ENCODE measurements at regions not wholly inside any gene's neighbourhood (a gene's known extent, or its start where the extent isn't known, plus 50 kb on each side); places are given as distances from the start of the nearest gene placed in this dataset.

DNA sequence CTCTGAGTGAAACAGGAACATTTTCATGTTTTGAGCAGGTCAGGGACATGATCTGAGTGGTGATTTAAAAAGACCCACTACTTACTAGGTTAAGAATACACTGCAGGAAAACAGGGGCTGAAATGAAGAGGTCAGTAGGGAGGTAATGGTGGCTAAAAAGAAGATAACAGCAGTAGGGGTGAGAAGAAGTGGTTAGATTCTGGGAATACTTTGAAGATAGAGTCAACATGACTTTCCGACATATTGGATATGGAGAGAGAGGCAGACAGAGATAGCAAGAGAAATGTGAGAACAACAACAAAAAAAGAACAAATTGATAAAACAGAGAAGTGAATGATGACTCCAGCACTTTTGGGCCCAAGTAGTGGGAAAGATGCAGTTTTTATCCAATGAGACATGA, 168.0 kb downstream of the ALX1 start:
- no peak overlapping the region for H2BK120ac ChIP-seq (replicated peaks; ENCODE audit: low read depth, low read length)
- no peaks in the 10 kb centered on the region for H3K27me3 ChIP-seq (replicated peaks in 1 of 4; ENCODE audit: control insufficient read depth in 3 of 4, extremely low read depth in 1 of 4, insufficient read depth in 3 of 4, low read length in 3 of 4)
- DNase-seq (ENCODE audit: low read depth in 1 of 2, low spot score in 2 of 2) = no peak
- H3K9me3 ChIP-seq (ENCODE audit: insufficient read depth in 2 of 2, low read depth in 1 of 2, low read length in 1 of 2) = no peaks in the 10 kb centered on the region
- H2AK5ac ChIP-seq (ENCODE audit: low read depth, low read length) = no peak overlapping the region
- H3K4ac ChIP-seq (replicated peaks; ENCODE audit: insufficient read length, low read depth, low read length) = no peak overlapping the region
- no peak overlapping the region for H3K27ac ChIP-seq (ENCODE audit: low read depth, low read length)
- H3K4me3 ChIP-seq (ENCODE audit: extremely low read depth in 1 of 4, insufficient read depth in 2 of 4, low read depth in 3 of 4, low read length in 4 of 4) = no peak overlapping the region
- H2BK15ac ChIP-seq (ENCODE audit: low read length) = no peak overlapping the region
- no peak overlapping the region for H3K9ac ChIP-seq (replicated peaks in 1 of 4; ENCODE audit: extremely low read depth in 1 of 4, low read depth in 3 of 4, low read length in 3 of 4)
- H3K4me1 ChIP-seq (replicated peaks in 1 of 4; ENCODE audit: control insufficient read depth in 3 of 4, insufficient read depth in 4 of 4, low read length in 3 of 4) = no peaks in the 10 kb centered on the region
- no peak overlapping the region for H3K23ac ChIP-seq (ENCODE audit: insufficient read length)
- H3K36me3 ChIP-seq (ENCODE audit: control insufficient read depth in 2 of 4, insufficient read depth in 4 of 4, low read length in 3 of 4) = no peaks in the 10 kb centered on the region
- TF ChIP-seq SP2 (IDR thresholded peaks at IDR 0.05; ENCODE audit: low read length) = no peak
- no peaks in the 10 kb centered on the region for H3K23me2 ChIP-seq (ENCODE audit: low read depth, low read length)
- H3K79me2 ChIP-seq (ENCODE audit: control insufficient read depth in 1 of 2, insufficient read depth in 2 of 2, low read length in 2 of 2) = no peaks in the 10 kb centered on the region
- H2BK20ac ChIP-seq (ENCODE audit: low read length) = no peak overlapping the region
- no peak overlapping the region for H2BK12ac ChIP-seq (ENCODE audit: low read depth, low read length)
- H3K79me1 ChIP-seq (ENCODE audit: low read depth, low read length) = no peaks in the 10 kb centered on the region
- H4K91ac ChIP-seq (replicated peaks; ENCODE audit: insufficient read length, low read length) = no peak overlapping the region
- no peak overlapping the region for H4K5ac ChIP-seq (ENCODE audit: insufficient read length, low read depth, low read length)
- H3K56ac ChIP-seq (replicated peaks; ENCODE audit: insufficient read length, low read depth, low read length) = no peak overlapping the region
- CTCF ChIA-PET (ENCODE audit: partially characterized antibody) = interaction anchor here (0.6 to 1.2 kb wide), 8 partner anchors 9 to 292 kb away, joined by 3 to 11 read pairs (median 3); no protein-coding TSS in a partner anchor
- no peak overlapping the region for H3K14ac ChIP-seq (ENCODE audit: insufficient read length)
- 94% methylated on average over 1 of the region's 1 CpG; no CpG with 5 or more reads in 1 of the 2 experiments for WGBS, 2 experiments (ENCODE audit: extremely low coverage in 1 of 2, insufficient coverage in 1 of 2, insufficient read length in 1 of 2, insufficient replicate concordance in 2 of 2, low coverage in 1 of 2, low lambda C conversion rate in 2 of 2, missing lambda C conversion rate in 1 of 2)
- H4K8ac ChIP-seq (ENCODE audit: extremely low read depth, insufficient read depth, low read length) = no peak overlapping the region
- POLR2A ChIA-PET (ENCODE audit: partially characterized antibody) = no interaction called here
- H2AFZ ChIP-seq (ENCODE audit: low read length) = no peak overlapping the region
- H3K4me2 ChIP-seq (ENCODE audit: insufficient read depth in 1 of 2, low read depth in 2 of 2, low read length in 2 of 2) = no peak overlapping the region
- H2BK5ac ChIP-seq (ENCODE audit: low read depth, low read length) = no peak overlapping the region
- H3K18ac ChIP-seq (ENCODE audit: extremely low read depth, low read length) = no peak overlapping the region
- H4K20me1 ChIP-seq (replicated peaks in 1 of 2; ENCODE audit: control insufficient read depth in 1 of 2, insufficient read depth in 2 of 2, low read length in 2 of 2) = no peaks in the 10 kb centered on the region
- no peak for FAIRE-seq
